NT2/D1 (cell line): ENCODE measurements at regions not wholly inside any gene's neighbourhood (a gene's known extent, or its start where the extent isn't known, plus 50 kb on each side); places are given as distances from the start of the nearest gene placed in this dataset.

Source experiments
- SUZ12 ChIP-seq: IDR thresholded peaks from 2 replicates; pipeline ENCODE4 v1.6.1; 2011; ENCODE audit not compliant: insufficient read length, insufficient read depth; ENCODE audit errors: extremely low read depth
- YY1 ChIP-seq: IDR thresholded peaks from 2 replicates; pipeline ENCODE4 v1.6.1; 2011; ENCODE audit not compliant: insufficient read length, insufficient read depth

DNA sequence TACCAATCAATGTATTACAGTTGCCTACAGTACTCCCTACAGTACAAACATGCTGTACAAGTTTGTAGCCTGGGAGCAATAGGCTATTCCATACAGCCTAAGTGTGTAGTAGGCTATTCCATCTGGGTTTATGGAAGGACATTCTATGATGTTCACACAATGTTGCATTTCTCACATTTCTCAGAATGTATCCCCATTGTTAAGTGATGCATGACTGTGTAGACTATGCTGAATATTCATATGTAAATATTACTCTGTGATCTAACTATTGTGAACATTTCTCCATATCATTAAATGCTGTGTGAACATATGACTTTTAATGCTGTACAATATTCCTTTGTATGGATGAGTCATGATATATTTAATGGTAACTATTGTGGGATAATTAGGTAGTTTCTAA lies 139.2 kb upstream of the ADAMTS9 start:
- TF ChIP-seq YY1 (no peak), SUZ12 (no peak)
